GM23248 (cell line): ENCODE measurements at regions not wholly inside any gene's neighbourhood (a gene's known extent, or its start where the extent isn't known, plus 50 kb on each side); places are given as distances from the start of the nearest gene placed in this dataset.

Experiments used
- EZH2 ChIP-seq: fragments of 200-600 bp; sonication (generic); IDR thresholded peaks from 2 replicates; pipeline ENCODE4 v1.6.1; 2018; ENCODE audit warnings: antibody characterized with exemption, mild to moderate bottlenecking; ENCODE audit not compliant: insufficient read depth, poor library complexity, severe bottlenecking
- EZH2phosphoT487 ChIP-seq: fragments of 200-600 bp; sonication (generic); IDR thresholded peaks from 2 replicates; pipeline ENCODE4 v1.6.1; 2018; ENCODE audit warnings: antibody characterized with exemption, moderate library complexity, mild to moderate bottlenecking, low read depth; ENCODE audit not compliant: insufficient read depth

DNA sequence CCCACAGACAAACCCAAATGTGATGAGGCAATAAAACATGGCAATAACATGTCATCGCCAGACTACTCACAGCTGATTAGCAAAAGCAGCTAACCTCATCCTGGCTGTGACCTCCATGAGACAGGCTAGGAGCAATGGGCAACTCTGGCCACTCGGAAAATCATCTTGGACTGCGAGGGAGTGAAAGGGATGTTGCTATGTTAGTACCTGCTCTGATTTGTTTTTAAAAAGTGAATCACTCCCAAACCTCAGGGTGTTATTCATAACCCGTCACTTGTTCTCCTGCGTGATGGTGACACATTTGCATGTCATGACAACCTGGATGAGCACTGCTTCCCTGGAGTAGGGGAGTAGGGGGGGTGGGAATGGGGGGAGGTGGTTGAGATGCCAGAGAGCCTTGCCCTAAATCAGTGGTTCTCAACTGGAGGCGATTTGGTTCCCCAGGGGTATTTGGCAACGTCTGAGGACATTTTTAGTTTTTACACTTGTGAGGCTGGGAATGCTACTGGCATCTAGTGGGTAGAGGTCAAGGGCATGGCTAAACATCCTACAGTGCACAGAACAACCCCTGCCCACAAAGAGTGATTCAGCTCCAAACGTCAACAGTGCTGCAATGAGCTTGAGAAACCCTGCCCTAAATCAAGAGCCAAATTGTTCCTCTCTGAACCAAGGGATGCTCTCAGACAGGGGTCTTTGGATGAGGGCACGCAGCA lies 241.7 kb downstream of the SOX9 start:
- TF ChIP-seq EZH2phosphoT487 (0 out of 2 replicates have a peak, but pooled peaks have one; percentile 71), EZH2 (no peak)
